ENCODE measurements at regions not wholly inside any gene's neighbourhood (a gene's known extent, or its start where the extent isn't known, plus 50 kb on each side); places are given as distances from the start of the nearest gene placed in this dataset.

DNA sequence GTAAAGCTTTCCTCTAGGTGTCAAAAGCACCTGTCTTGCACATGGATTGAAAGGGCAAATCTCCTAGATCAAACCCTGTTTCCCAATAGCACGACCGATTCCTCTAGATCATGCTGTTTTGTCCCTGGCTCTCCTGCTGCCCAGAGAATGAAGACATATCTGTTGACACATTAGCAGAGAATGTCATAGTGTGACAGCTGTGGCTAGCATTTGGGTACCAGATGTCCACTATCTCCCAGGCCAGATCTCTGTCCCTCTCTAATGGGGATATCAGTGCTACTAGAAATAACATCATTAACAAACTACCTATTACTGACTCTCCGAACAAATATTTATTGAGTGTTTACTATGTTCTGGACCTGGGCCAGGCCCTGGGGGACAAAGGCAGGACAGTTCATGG lies 72.4 kb upstream of the ISX start:
- TF ChIP-seq, protein P1, sequence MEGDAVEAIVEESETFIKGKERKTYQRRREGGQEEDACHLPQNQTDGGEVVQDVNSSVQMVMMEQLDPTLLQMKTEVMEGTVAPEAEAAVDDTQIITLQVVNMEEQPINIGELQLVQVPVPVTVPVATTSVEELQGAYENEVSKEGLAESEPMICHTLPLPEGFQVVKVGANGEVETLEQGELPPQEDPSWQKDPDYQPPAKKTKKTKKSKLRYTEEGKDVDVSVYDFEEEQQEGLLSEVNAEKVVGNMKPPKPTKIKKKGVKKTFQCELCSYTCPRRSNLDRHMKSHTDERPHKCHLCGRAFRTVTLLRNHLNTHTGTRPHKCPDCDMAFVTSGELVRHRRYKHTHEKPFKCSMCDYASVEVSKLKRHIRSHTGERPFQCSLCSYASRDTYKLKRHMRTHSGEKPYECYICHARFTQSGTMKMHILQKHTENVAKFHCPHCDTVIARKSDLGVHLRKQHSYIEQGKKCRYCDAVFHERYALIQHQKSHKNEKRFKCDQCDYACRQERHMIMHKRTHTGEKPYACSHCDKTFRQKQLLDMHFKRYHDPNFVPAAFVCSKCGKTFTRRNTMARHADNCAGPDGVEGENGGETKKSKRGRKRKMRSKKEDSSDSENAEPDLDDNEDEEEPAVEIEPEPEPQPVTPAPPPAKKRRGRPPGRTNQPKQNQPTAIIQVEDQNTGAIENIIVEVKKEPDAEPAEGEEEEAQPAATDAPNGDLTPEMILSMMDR (IDR thresholded peaks at IDR 0.05), result no peak
- no peak for TF ChIP-seq EZH2 (IDR thresholded peaks at IDR 0.05; ENCODE audit: borderline replicate concordance, insufficient read depth, low read depth, low read length, poor library complexity, severe bottlenecking)

Measured in B cell (primary cell).